ENCODE measurements at regions not wholly inside any gene's neighbourhood (a gene's known extent, or its start where the extent isn't known, plus 50 kb on each side); places are given as distances from the start of the nearest gene placed in this dataset.
A peak's percentile ranks its signal among the peaks of the same experiment; 100 is the strongest.
"Not testable (repeated sequence)": the region's sequence is repeated elsewhere in the genome, so short reads cannot be mapped to it uniquely, and the experiment has no call there.

- intact Hi-C loops (cut with DNase I), result loop anchor here (2.0 kb wide), 1 partner anchor 92 kb away; the partner anchor contains the start of gene SIRPA
- peak; percentile 79 to 96 (median 91) for DNase-seq
These were observed 92.7 kb upstream of the SIRPA start for GRCh38 chr20:1802385-1803060.

GRCh38 chr20:1801929-1802306 lies 93.3 kb upstream of the SIRPA start:
- DNase-seq, result no peak
- intact Hi-C loops (cut with DNase I), result loop anchor here (2.0 kb wide), 1 partner anchor 93 kb away; the partner anchor contains the start of gene SIRPA

- intact Hi-C loops (cut with DNase I), result no loop called here
- peak in 3 of 42 donors; percentile 11 to 41 (median 34) for DNase-seq
These were observed 93.8 kb upstream of the SIRPA start for GRCh38 chr20:1801225-1801928.

GRCh38 chr20:1800777-1801176 lies 94.4 kb upstream of the SIRPA start:
- DNase-seq, result peak in 3 of 42 donors; percentile 19 to 42 (median 42)
- intact Hi-C loops (cut with DNase I), result no loop called here

- DNase-seq, result peak in 3 of 42 donors; percentile 8 to 31 (median 14)
- intact Hi-C loops (cut with DNase I), result no loop called here
These were observed 95.0 kb upstream of the SIRPA start for GRCh38 chr20:1800180-1800579.

GRCh38 chr20:1799746-1800145 lies 95.5 kb upstream of the SIRPA start:
- intact Hi-C loops (cut with DNase I), result not testable (repeated sequence)
- DNase-seq, result peak in 3 of 42 donors; percentile 12 to 41 (median 34)

- DNase-seq, result no peak
- intact Hi-C loops (cut with DNase I), result no loop called here
These were observed 96.2 kb upstream of the SIRPA start for GRCh38 chr20:1798982-1799381.

- DNase-seq, result no peak
- intact Hi-C loops (cut with DNase I), result no loop called here
These were observed 101.4 kb upstream of the SIRPA start for GRCh38 chr20:1793821-1794220.

- intact Hi-C loops (cut with DNase I), result no loop called here
- no peak for DNase-seq
These were observed 102.9 kb upstream of the SIRPA start for GRCh38 chr20:1792274-1792673.

- intact Hi-C loops (cut with DNase I), result no loop called here
- DNase-seq, result peak in 3 of 42 donors; percentile 7 to 34 (median 11)
These were observed 104.8 kb upstream of the SIRPA start for GRCh38 chr20:1790386-1790785.

GRCh38 chr20:1788044-1788443 lies 107.2 kb upstream of the SIRPA start:
- DNase-seq, result no peak

GRCh38 chr20:1786486-1786885 lies 108.7 kb upstream of the SIRPA start:
- no peak for DNase-seq
- intact Hi-C loops (cut with DNase I), result no loop called here

More at GRCh38 chr20:1788044-1788443, 107.2 kb upstream of the SIRPA start:
- intact Hi-C loops (cut with DNase I), result no loop called here

GRCh38 chr20:1784586-1784985 lies 110.6 kb upstream of the SIRPA start:
- intact Hi-C loops (cut with DNase I), result no loop called here
- no peak for DNase-seq

GRCh38 chr20:1783245-1783644 lies 112.0 kb upstream of the SIRPA start:
- intact Hi-C loops (cut with DNase I), result no loop called here
- DNase-seq, result no peak

GRCh38 chr20:1782181-1782580 lies 113.0 kb upstream of the SIRPA start:
- DNase-seq, result no peak
- intact Hi-C loops (cut with DNase I), result no loop called here

GRCh38 chr20:1779567-1779966 lies 115.6 kb upstream of the SIRPA start:
- no peak for DNase-seq
- intact Hi-C loops (cut with DNase I), result no loop called here

- intact Hi-C loops (cut with DNase I), result no loop called here
- DNase-seq, result no peak
These were observed 116.9 kb upstream of the SIRPA start for GRCh38 chr20:1778338-1778737.

- intact Hi-C loops (cut with DNase I), result no loop called here
- no peak for DNase-seq
These were observed 117.8 kb upstream of the SIRPA start for GRCh38 chr20:1777476-1777820.

GRCh38 chr20:1776681-1777475 lies 118.3 kb upstream of the SIRPA start:
- DNase-seq, result peak; percentile 80 to 96 (median 91)
- intact Hi-C loops (cut with DNase I), result no loop called here

GRCh38 chr20:1775117-1775516 lies 117.5 kb upstream of the SIRPG start:
- intact Hi-C loops (cut with DNase I), result no loop called here
- DNase-seq, result no peak
